ENCODE measurements at regions not wholly inside any gene's neighbourhood (a gene's known extent, or its start where the extent isn't known, plus 50 kb on each side); places are given as distances from the start of the nearest gene placed in this dataset.

GRCh38 chr13:106322628-106323027 is 212.8 kb downstream of the EFNB2 start:
- no peak for TF ChIP-seq ZNF274 (IDR thresholded peaks at IDR 0.05; ENCODE audit: low read depth, low read length)
- H3K4me3 ChIP-seq (ENCODE audit: low read length): no peak overlapping the region

- H3K4me3 ChIP-seq (ENCODE audit: low read length): no peak overlapping the region
Observed at GRCh38 chr13:106318941-106319411, 216.5 kb downstream of the EFNB2 start.

GRCh38 chr13:106314417-106314816 is 221.0 kb downstream of the EFNB2 start:
- no peak for TF ChIP-seq ZNF274 (IDR thresholded peaks at IDR 0.05; ENCODE audit: low read depth, low read length)
- H3K4me3 ChIP-seq (ENCODE audit: low read length): no peak overlapping the region

More at GRCh38 chr13:106318941-106319411, 216.5 kb downstream of the EFNB2 start:
- no peak for TF ChIP-seq ZNF274 (IDR thresholded peaks at IDR 0.05; ENCODE audit: low read depth, low read length)

- no peak for TF ChIP-seq ZNF274 (IDR thresholded peaks at IDR 0.05; ENCODE audit: low read depth, low read length)
- H3K4me3 ChIP-seq (ENCODE audit: low read length): no peak overlapping the region
Observed at GRCh38 chr13:106311004-106311403, 224.5 kb downstream of the EFNB2 start.

GRCh38 chr13:106310291-106310865 is 225.1 kb downstream of the EFNB2 start:
- H3K4me3 ChIP-seq (ENCODE audit: low read length): no peak overlapping the region
- no peak for TF ChIP-seq ZNF274 (IDR thresholded peaks at IDR 0.05; ENCODE audit: low read depth, low read length)

- TF ChIP-seq ZNF274 (IDR thresholded peaks at IDR 0.05; ENCODE audit: low read depth, low read length): no peak
- H3K4me3 ChIP-seq (ENCODE audit: low read length): no peak overlapping the region
Observed at GRCh38 chr13:106306748-106307277, 228.6 kb downstream of the EFNB2 start.

GRCh38 chr13:106302843-106303242 is 232.6 kb downstream of the EFNB2 start:
- H3K4me3 ChIP-seq (ENCODE audit: low read length): no peak overlapping the region
- no peak for TF ChIP-seq ZNF274 (IDR thresholded peaks at IDR 0.05; ENCODE audit: low read depth, low read length)

- no peak for TF ChIP-seq ZNF274 (IDR thresholded peaks at IDR 0.05; ENCODE audit: low read depth, low read length)
- no peak overlapping the region for H3K4me3 ChIP-seq (ENCODE audit: low read length)
Observed at GRCh38 chr13:106302011-106302410, 233.5 kb downstream of the EFNB2 start.

GRCh38 chr13:106299621-106300020 is 235.8 kb downstream of the EFNB2 start:
- no peak overlapping the region for H3K4me3 ChIP-seq (ENCODE audit: low read length)
- no peak for TF ChIP-seq ZNF274 (IDR thresholded peaks at IDR 0.05; ENCODE audit: low read depth, low read length)

GRCh38 chr13:106297283-106297682 is 238.2 kb downstream of the EFNB2 start:
- no peak overlapping the region for H3K4me3 ChIP-seq (ENCODE audit: low read length)
- TF ChIP-seq ZNF274 (IDR thresholded peaks at IDR 0.05; ENCODE audit: low read depth, low read length): no peak

GRCh38 chr13:106296723-106297122 is 238.7 kb downstream of the EFNB2 start:
- no peak overlapping the region for H3K4me3 ChIP-seq (ENCODE audit: low read length)
- TF ChIP-seq ZNF274 (IDR thresholded peaks at IDR 0.05; ENCODE audit: low read depth, low read length): no peak

- no peak overlapping the region for H3K4me3 ChIP-seq (ENCODE audit: low read length)
- no peak for TF ChIP-seq ZNF274 (IDR thresholded peaks at IDR 0.05; ENCODE audit: low read depth, low read length)
Observed at GRCh38 chr13:106295971-106296370, 239.5 kb downstream of the EFNB2 start.

- no peak overlapping the region for H3K4me3 ChIP-seq (ENCODE audit: low read length)
- TF ChIP-seq ZNF274 (IDR thresholded peaks at IDR 0.05; ENCODE audit: low read depth, low read length): no peak
Observed at GRCh38 chr13:106291006-106291405, 244.5 kb downstream of the EFNB2 start.

- TF ChIP-seq ZNF274 (IDR thresholded peaks at IDR 0.05; ENCODE audit: low read depth, low read length): no peak
- no peak overlapping the region for H3K4me3 ChIP-seq (ENCODE audit: low read length)
Observed at GRCh38 chr13:106287351-106287750, 248.1 kb downstream of the EFNB2 start.

GRCh38 chr13:106286811-106287210 is 248.7 kb downstream of the EFNB2 start:
- H3K4me3 ChIP-seq (ENCODE audit: low read length): no peak overlapping the region
- TF ChIP-seq ZNF274 (IDR thresholded peaks at IDR 0.05; ENCODE audit: low read depth, low read length): no peak

GRCh38 chr13:106284358-106284757 is 251.1 kb downstream of the EFNB2 start:
- TF ChIP-seq ZNF274 (IDR thresholded peaks at IDR 0.05; ENCODE audit: low read depth, low read length): no peak
- no peak overlapping the region for H3K4me3 ChIP-seq (ENCODE audit: low read length)

Measured in GM08714 (cell line).